OCI-LY3 (cell line): ENCODE measurements at regions not wholly inside any gene's neighbourhood (a gene's known extent, or its start where the extent isn't known, plus 50 kb on each side); places are given as distances from the start of the nearest gene placed in this dataset.

Experiments
- CTCF ChIP-seq: fragments of 200-600, 300-600 bp; sonication (generic); IDR thresholded peaks from 2 replicates; pipeline ENCODE4 v1.5.1; 2014; ENCODE audit warnings: antibody characterized with exemption, low read length, low read depth
- EZH2phosphoT487 ChIP-seq: fragments of 200-600 bp; shearing (Covaris generic); IDR thresholded peaks from 2 replicates; pipeline ENCODE4 v1.6.1; 2018; ENCODE audit warnings: antibody characterized with exemption, mixed run types, low read depth

DNA sequence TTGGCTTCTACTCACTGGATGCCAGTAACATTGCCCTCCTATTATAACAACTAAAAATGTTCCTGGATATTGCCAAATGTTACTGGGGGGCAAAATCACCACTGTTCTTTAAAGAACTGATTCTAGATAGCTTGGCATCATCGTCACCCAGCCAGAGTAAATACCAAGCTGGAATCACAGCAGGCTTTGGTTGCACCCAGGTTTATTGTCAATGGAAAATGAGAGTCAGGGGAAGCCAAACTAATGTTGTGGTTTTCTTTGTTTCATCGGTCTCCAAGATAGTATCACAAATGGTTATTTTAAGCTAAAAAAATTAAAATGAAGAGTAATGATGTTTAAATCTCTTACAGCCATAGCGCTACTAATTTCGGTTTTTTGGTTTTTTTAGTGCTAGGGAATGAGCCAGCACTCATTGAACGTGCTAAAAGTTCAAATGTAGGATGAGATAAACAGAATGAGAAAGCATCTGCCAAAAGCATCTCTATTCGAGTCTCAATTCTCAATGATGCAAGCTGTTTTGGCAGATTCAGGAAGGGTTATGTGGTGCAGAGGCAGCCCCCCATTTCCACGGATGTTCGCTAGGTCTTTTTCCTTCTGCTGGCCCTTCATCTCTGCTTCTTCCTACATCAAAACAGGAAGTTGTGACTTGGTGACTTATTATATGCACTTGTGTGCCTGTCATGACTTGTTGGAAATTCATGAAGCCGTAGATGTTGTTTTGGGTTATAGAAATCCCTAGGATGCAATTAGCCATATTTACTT lies 558.0 kb downstream of the EBF1 start:
- TF ChIP-seq CTCF = no peak
- no peak for TF ChIP-seq EZH2phosphoT487
